Type B pancreatic cell (in vitro differentiated cells): ENCODE measurements at regions not wholly inside any gene's neighbourhood (a gene's known extent, or its start where the extent isn't known, plus 50 kb on each side); places are given as distances from the start of the nearest gene placed in this dataset.

Experiments used
- DNase-seq: peaks from one replicate; pipeline ENCODE4 v3.0.0; 2021; ENCODE audit warnings: mixed read lengths; ENCODE audit not compliant: unreplicated experiment; ENCODE audit errors: extremely low spot score
- H3K27ac Mint-ChIP-seq: 2 replicates; pipeline ENCODE4 v1.8.0; 2021; ENCODE audit warnings: mild to moderate bottlenecking, mixed read lengths
- H3K27me3 Mint-ChIP-seq: 2 replicates; pipeline ENCODE4 v1.8.0; 2021; ENCODE audit warnings: mixed read lengths
- H3K36me3 Mint-ChIP-seq: 2 replicates; pipeline ENCODE4 v1.8.0; 2021; ENCODE audit warnings: mixed read lengths
- H3K4me1 Mint-ChIP-seq: one replicate; pipeline ENCODE4 v1.8.0; 2021; ENCODE audit warnings: mixed read lengths; ENCODE audit not compliant: unreplicated experiment
- H3K4me3 Mint-ChIP-seq: 2 replicates; pipeline ENCODE4 v1.8.0; 2021; ENCODE audit warnings: mild to moderate bottlenecking, mixed read lengths
- H3K9me3 Mint-ChIP-seq: 2 replicates; pipeline ENCODE4 v1.8.0; 2021; ENCODE audit warnings: mixed read lengths
- CTCF ChIP-seq: fragments of 200-600 bp; sonication (generic); conservative IDR thresholded peaks from 2 replicates; pipeline ENCODE4 v1.5.0; 2021; ENCODE audit warnings: antibody characterized with exemption, mild to moderate bottlenecking

- Mint-ChIP-seq H3K9me3 (no peaks in the 10 kb centered on the region), H3K4me3 (no peak overlapping the region), H3K4me1 (peaks cover 4% of the 10 kb centered on the region), H3K27me3 (peaks cover 69% of the 10 kb centered on the region), H3K36me3 (no peaks in the 10 kb centered on the region), H3K27ac (no peak overlapping the region)
- TF ChIP-seq CTCF, result no peak
- no peak for DNase-seq
These were observed 221.5 kb downstream of the BUB3 start for GRCh38 chr10:123375738-123376137.

- Mint-ChIP-seq H3K36me3 (no peaks in the 10 kb centered on the region), H3K27me3 (peaks cover 78% of the 10 kb centered on the region), H3K27ac (no peak overlapping the region), H3K4me1 (peaks cover 4% of the 10 kb centered on the region), H3K4me3 (no peak overlapping the region), H3K9me3 (no peaks in the 10 kb centered on the region)
- TF ChIP-seq CTCF, result no peak
- no peak for DNase-seq
These were observed 223.7 kb downstream of the BUB3 start for GRCh38 chr10:123377883-123378282.

- H3K27me3 Mint-ChIP-seq, result peaks cover 80% of the 10 kb centered on the region
- H3K4me3 Mint-ChIP-seq, result no peak overlapping the region
- no peak for TF ChIP-seq CTCF
- H3K27ac Mint-ChIP-seq, result no peak overlapping the region
- peaks cover 4% of the 10 kb centered on the region for H3K4me1 Mint-ChIP-seq
- no peak for DNase-seq
- H3K9me3 Mint-ChIP-seq, result no peaks in the 10 kb centered on the region
- H3K36me3 Mint-ChIP-seq, result no peaks in the 10 kb centered on the region
These were observed 224.1 kb downstream of the BUB3 start for GRCh38 chr10:123378302-123378701.

GRCh38 chr10:123379156-123379555, 225.0 kb downstream of the BUB3 start:
- Mint-ChIP-seq H3K4me1 (peaks cover 4% of the 10 kb centered on the region), H3K27me3 (peaks cover 80% of the 10 kb centered on the region), H3K36me3 (no peaks in the 10 kb centered on the region), H3K9me3 (no peaks in the 10 kb centered on the region), H3K27ac (no peak overlapping the region), H3K4me3 (no peak overlapping the region)
- DNase-seq, result no peak
- TF ChIP-seq CTCF, result no peak

GRCh38 chr10:123380491-123381085, 226.4 kb downstream of the BUB3 start:
- H3K27ac Mint-ChIP-seq, result no peak overlapping the region
- no peak for DNase-seq
- H3K36me3 Mint-ChIP-seq, result no peaks in the 10 kb centered on the region
- H3K4me3 Mint-ChIP-seq, result no peak overlapping the region
- H3K4me1 Mint-ChIP-seq, result peaks cover 4% of the 10 kb centered on the region
- peak; percentile 63 for TF ChIP-seq CTCF
- no peaks in the 10 kb centered on the region for H3K9me3 Mint-ChIP-seq
- H3K27me3 Mint-ChIP-seq, result peaks cover 82% of the 10 kb centered on the region

- Mint-ChIP-seq H3K4me1 (peaks cover 4% of the 10 kb centered on the region), H3K4me3 (no peak overlapping the region), H3K9me3 (peaks cover 4% of the 10 kb centered on the region), H3K27ac (no peak overlapping the region), H3K36me3 (no peaks in the 10 kb centered on the region), H3K27me3 (peaks cover 84% of the 10 kb centered on the region)
- no peak for TF ChIP-seq CTCF
- DNase-seq, result no peak
These were observed 227.0 kb downstream of the BUB3 start for GRCh38 chr10:123381224-123381623.
